ENCODE measurements at regions not wholly inside any gene's neighbourhood (a gene's known extent, or its start where the extent isn't known, plus 50 kb on each side); places are given as distances from the start of the nearest gene placed in this dataset.
"Not testable (repeated sequence)": the region's sequence is repeated elsewhere in the genome, so short reads cannot be mapped to it uniquely, and the experiment has no call there.

- TF ChIP-seq JUND (IDR thresholded peaks at IDR 0.05; ENCODE audit: low read depth), result no peak
- in situ Hi-C loops (cut with HindIII; ENCODE audit: low pct_unique_long_range_greater_than_20kb, low sequenced_read_pairs), result no loop called here
- DNase-seq (ENCODE audit: low read depth in 1 of 2, low spot score in 1 of 2), result no peak
Observed at GRCh38 chr1:163985700-163986099, 573.3 kb upstream of the PBX1 start.

GRCh38 chr1:163999131-163999530 lies 559.9 kb upstream of the PBX1 start:
- DNase-seq (ENCODE audit: low read depth in 1 of 2, low spot score in 1 of 2), result no peak
- in situ Hi-C loops (cut with HindIII; ENCODE audit: low pct_unique_long_range_greater_than_20kb, low sequenced_read_pairs), result no loop called here
- TF ChIP-seq JUND (IDR thresholded peaks at IDR 0.05; ENCODE audit: low read depth), result no peak

GRCh38 chr1:164006186-164006585 lies 552.8 kb upstream of the PBX1 start:
- in situ Hi-C loops (cut with HindIII; ENCODE audit: low pct_unique_long_range_greater_than_20kb, low sequenced_read_pairs); DNase-seq (ENCODE audit: low read depth in 1 of 2, low spot score in 1 of 2): not testable (repeated sequence)

- TF ChIP-seq JUND (IDR thresholded peaks at IDR 0.05; ENCODE audit: low read depth), result no peak
- no peak for DNase-seq (ENCODE audit: low read depth in 1 of 2, low spot score in 1 of 2)
- in situ Hi-C loops (cut with HindIII; ENCODE audit: low pct_unique_long_range_greater_than_20kb, low sequenced_read_pairs), result no loop called here
Observed at GRCh38 chr1:164006621-164007020, 552.4 kb upstream of the PBX1 start.

GRCh38 chr1:164017239-164017638 lies 541.7 kb upstream of the PBX1 start:
- in situ Hi-C loops (cut with HindIII; ENCODE audit: low pct_unique_long_range_greater_than_20kb, low sequenced_read_pairs), result no loop called here
- TF ChIP-seq JUND (IDR thresholded peaks at IDR 0.05; ENCODE audit: low read depth), result no peak
- DNase-seq (ENCODE audit: low read depth in 1 of 2, low spot score in 1 of 2), result no peak

GRCh38 chr1:164020391-164020790 lies 538.6 kb upstream of the PBX1 start:
- no peak for TF ChIP-seq JUND (IDR thresholded peaks at IDR 0.05; ENCODE audit: low read depth)
- no peak for DNase-seq (ENCODE audit: low read depth in 1 of 2, low spot score in 1 of 2)
- in situ Hi-C loops (cut with HindIII; ENCODE audit: low pct_unique_long_range_greater_than_20kb, low sequenced_read_pairs), result no loop called here

- in situ Hi-C loops (cut with HindIII; ENCODE audit: low pct_unique_long_range_greater_than_20kb, low sequenced_read_pairs), result no loop called here
- no peak for DNase-seq (ENCODE audit: low read depth in 1 of 2, low spot score in 1 of 2)
- no peak for TF ChIP-seq JUND (IDR thresholded peaks at IDR 0.05; ENCODE audit: low read depth)
Observed at GRCh38 chr1:164021813-164022212, 537.2 kb upstream of the PBX1 start.

GRCh38 chr1:164033782-164034181 lies 525.2 kb upstream of the PBX1 start:
- TF ChIP-seq JUND (IDR thresholded peaks at IDR 0.05; ENCODE audit: low read depth), result no peak
- in situ Hi-C loops (cut with HindIII; ENCODE audit: low pct_unique_long_range_greater_than_20kb, low sequenced_read_pairs), result no loop called here
- DNase-seq (ENCODE audit: low read depth in 1 of 2, low spot score in 1 of 2), result no peak

- TF ChIP-seq JUND (IDR thresholded peaks at IDR 0.05; ENCODE audit: low read depth), result no peak
- in situ Hi-C loops (cut with HindIII; ENCODE audit: low pct_unique_long_range_greater_than_20kb, low sequenced_read_pairs), result no loop called here
- no peak for DNase-seq (ENCODE audit: low read depth in 1 of 2, low spot score in 1 of 2)
Observed at GRCh38 chr1:164040754-164041153, 518.2 kb upstream of the PBX1 start.

- DNase-seq (ENCODE audit: low read depth in 1 of 2, low spot score in 1 of 2), result no peak
- in situ Hi-C loops (cut with HindIII; ENCODE audit: low pct_unique_long_range_greater_than_20kb, low sequenced_read_pairs), result no loop called here
- no peak for TF ChIP-seq JUND (IDR thresholded peaks at IDR 0.05; ENCODE audit: low read depth)
Observed at GRCh38 chr1:164051782-164052181, 507.2 kb upstream of the PBX1 start.

GRCh38 chr1:164054331-164054730 lies 504.7 kb upstream of the PBX1 start:
- in situ Hi-C loops (cut with HindIII; ENCODE audit: low pct_unique_long_range_greater_than_20kb, low sequenced_read_pairs), result no loop called here
- no peak for TF ChIP-seq JUND (IDR thresholded peaks at IDR 0.05; ENCODE audit: low read depth)
- DNase-seq (ENCODE audit: low read depth in 1 of 2, low spot score in 1 of 2), result no peak

GRCh38 chr1:164058198-164058597 lies 500.8 kb upstream of the PBX1 start:
- in situ Hi-C loops (cut with HindIII; ENCODE audit: low pct_unique_long_range_greater_than_20kb, low sequenced_read_pairs), result no loop called here
- TF ChIP-seq JUND (IDR thresholded peaks at IDR 0.05; ENCODE audit: low read depth), result no peak
- no peak for DNase-seq (ENCODE audit: low read depth in 1 of 2, low spot score in 1 of 2)

- no peak for TF ChIP-seq JUND (IDR thresholded peaks at IDR 0.05; ENCODE audit: low read depth)
- no peak for DNase-seq (ENCODE audit: low read depth in 1 of 2, low spot score in 1 of 2)
- in situ Hi-C loops (cut with HindIII; ENCODE audit: low pct_unique_long_range_greater_than_20kb, low sequenced_read_pairs), result no loop called here
Observed at GRCh38 chr1:164061528-164061927, 497.5 kb upstream of the PBX1 start.

GRCh38 chr1:164064501-164064900 lies 494.5 kb upstream of the PBX1 start:
- TF ChIP-seq JUND (IDR thresholded peaks at IDR 0.05; ENCODE audit: low read depth), result no peak
- in situ Hi-C loops (cut with HindIII; ENCODE audit: low pct_unique_long_range_greater_than_20kb, low sequenced_read_pairs), result no loop called here
- no peak for DNase-seq (ENCODE audit: low read depth in 1 of 2, low spot score in 1 of 2)
